NCI-H2029 treated with DMSO at 0.1 percent for 48 hours (cell line): ENCODE measurements at regions not wholly inside any gene's neighbourhood (a gene's known extent, or its start where the extent isn't known, plus 50 kb on each side); places are given as distances from the start of the nearest gene placed in this dataset.

Source experiments
- DNase-seq: peaks from one replicate; lab custom pipeline; 2025; lab: John Stamatoyannopoulos, UW

GRCh38 chr12:118704527-118705241 lies 276.7 kb upstream of the SRRM4 start:
- no peak for DNase-seq

- no peak for DNase-seq
Observed at GRCh38 chr12:118706437-118706836, 274.9 kb upstream of the SRRM4 start.

- DNase-seq: no peak
Observed at GRCh38 chr12:118709946-118710345, 271.4 kb upstream of the SRRM4 start.

- DNase-seq: no peak
Observed at GRCh38 chr12:118711185-118711584, 270.2 kb upstream of the SRRM4 start.

- peak; percentile 68 for DNase-seq
Observed at GRCh38 chr12:118714051-118714460, 267.3 kb upstream of the SRRM4 start.

GRCh38 chr12:118714500-118714899 lies 266.8 kb upstream of the SRRM4 start:
- no peak for DNase-seq

GRCh38 chr12:118715647-118716046 lies 265.7 kb upstream of the SRRM4 start:
- no peak for DNase-seq

- no peak for DNase-seq
Observed at GRCh38 chr12:118727196-118727978, 254.0 kb upstream of the SRRM4 start.

GRCh38 chr12:118727979-118728366 lies 253.4 kb upstream of the SRRM4 start:
- no peak for DNase-seq

- DNase-seq: no peak
Observed at GRCh38 chr12:118734266-118734665, 247.1 kb upstream of the SRRM4 start.

GRCh38 chr12:118737985-118738540 lies 243.3 kb upstream of the SRRM4 start:
- DNase-seq: no peak

- no peak for DNase-seq
Observed at GRCh38 chr12:118741194-118741593, 240.1 kb upstream of the SRRM4 start.

- DNase-seq: no peak
Observed at GRCh38 chr12:118742431-118742830, 238.9 kb upstream of the SRRM4 start.

GRCh38 chr12:118743896-118744700 lies 237.2 kb upstream of the SRRM4 start:
- DNase-seq: no peak

- DNase-seq: no peak
Observed at GRCh38 chr12:118746176-118746575, 235.2 kb upstream of the SRRM4 start.

- no peak for DNase-seq
Observed at GRCh38 chr12:118746960-118747359, 234.4 kb upstream of the SRRM4 start.

- no peak for DNase-seq
Observed at GRCh38 chr12:118747771-118748170, 233.6 kb upstream of the SRRM4 start.

- DNase-seq: no peak
Observed at GRCh38 chr12:118748478-118749380, 232.6 kb upstream of the SRRM4 start.

GRCh38 chr12:118749646-118750045 lies 231.7 kb upstream of the SRRM4 start:
- DNase-seq: no peak

- DNase-seq: no peak
Observed at GRCh38 chr12:118750666-118751065, 230.7 kb upstream of the SRRM4 start.

- no peak for DNase-seq
Observed at GRCh38 chr12:118751355-118751754, 230.0 kb upstream of the SRRM4 start.
